ENCODE measurements at regions not wholly inside any gene's neighbourhood (a gene's known extent, or its start where the extent isn't known, plus 50 kb on each side); places are given as distances from the start of the nearest gene placed in this dataset.

DNA sequence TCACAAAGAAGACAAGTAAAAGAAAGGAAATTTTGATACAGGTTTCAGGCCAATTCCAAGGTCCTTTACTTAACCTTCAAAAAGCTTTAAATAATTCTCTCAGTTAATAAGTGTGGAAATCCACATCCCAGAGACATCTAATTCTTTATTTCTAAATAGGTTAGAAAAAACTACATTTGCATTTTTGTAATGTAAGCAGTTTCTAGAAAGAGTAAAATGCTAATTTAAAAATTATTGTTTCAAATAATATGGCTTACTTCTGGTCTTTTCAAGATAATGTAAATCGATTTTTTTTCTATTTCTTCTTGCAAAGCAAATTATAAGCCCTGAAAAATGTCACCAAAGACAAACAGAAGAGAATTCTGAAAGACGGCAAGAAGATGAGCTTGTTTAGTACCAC lies 180.4 kb upstream of the HHIP start:
- TF ChIP-seq CTCF (IDR thresholded peaks at IDR 0.05) (no peak), POLR2A (IDR thresholded peaks at IDR 0.05) (no peak)

Data from lower leg skin (tissue), 3 donors.